ENCODE measurements at regions not wholly inside any gene's neighbourhood (a gene's known extent, or its start where the extent isn't known, plus 50 kb on each side); places are given as distances from the start of the nearest gene placed in this dataset.

DNA sequence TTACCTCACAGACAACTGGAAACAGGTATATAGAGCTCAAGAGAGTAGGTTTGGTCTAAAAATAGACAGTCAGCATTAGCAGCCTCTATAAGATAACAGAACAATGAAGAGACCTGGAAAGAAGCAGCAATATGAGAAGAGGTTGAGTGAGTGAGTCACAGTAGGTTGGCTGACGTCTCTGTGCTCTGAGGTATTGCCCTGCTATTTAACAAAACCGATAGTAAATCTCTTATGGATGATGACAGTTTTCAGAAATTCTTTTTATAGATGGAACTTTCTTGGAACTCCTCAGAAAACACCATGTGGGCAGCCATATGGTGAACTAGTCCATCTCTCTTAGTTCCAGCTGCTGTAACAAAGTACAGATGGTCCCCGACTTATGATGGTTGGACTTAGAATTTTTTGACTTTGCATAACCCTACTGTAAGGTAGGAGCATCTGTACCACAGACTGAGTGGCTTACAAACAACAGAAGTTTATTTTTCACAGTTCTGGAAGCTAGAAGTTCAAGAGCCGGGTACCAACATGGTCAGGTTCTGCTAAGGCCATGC lies 123.5 kb downstream of the MBD2 start:
- Histone ChIP-seq H3K4me3 (ENCODE audit: low read depth, low read length, poor library complexity, severe bottlenecking) (no peak overlapping the region), H3K27ac (ENCODE audit: low read depth, low read length, poor library complexity, severe bottlenecking) (no peak overlapping the region), H3K9me2 (ENCODE audit: insufficient read depth, low read length) (no peaks in the 10 kb centered on the region), H2AFZ (ENCODE audit: low read length) (no peak overlapping the region), H3K4me2 (ENCODE audit: low read length) (no peak overlapping the region), H3K36me3 (ENCODE audit: insufficient read depth, low read length) (no peaks in the 10 kb centered on the region), H3K4me1 (ENCODE audit: insufficient read depth, low read length, poor library complexity, severe bottlenecking) (no peaks in the 10 kb centered on the region), H4K20me1 (ENCODE audit: insufficient read depth, low read length) (no peaks in the 10 kb centered on the region), H3K9me3 (ENCODE audit: low read length) (no peaks in the 10 kb centered on the region), H3K79me2 (ENCODE audit: insufficient read depth, low read depth, low read length) (no peaks in the 10 kb centered on the region)
- intact Hi-C loops (cut with micrococcal nuclease; ENCODE audit: unreplicated experiment), result no loop called here
- no TSS peak for BruUV-seq (replicated peaks)
- ChIA-PET CTCF (ENCODE audit: unreplicated experiment) (no interaction called here), POLR2A (no interaction called here)
- no peak for TF ChIP-seq CTCF (conservative IDR thresholded peaks at IDR 0.05; ENCODE audit: low read length)
- TF ChIP-seq EZH2phosphoT487 (IDR thresholded peaks at IDR 0.05; ENCODE audit: borderline replicate concordance, low read depth, low read length), result no peak
- DNase-seq (ENCODE audit: low spot score), result no peak

GRCh38 chr18:54100466-54100865 lies 124.0 kb downstream of the MBD2 start:
- no peak for DNase-seq (ENCODE audit: low spot score)
- ChIA-PET POLR2A (no interaction called here), CTCF (ENCODE audit: unreplicated experiment) (no interaction called here)
- Histone ChIP-seq H3K9me3 (ENCODE audit: low read length) (no peaks in the 10 kb centered on the region), H3K4me1 (ENCODE audit: insufficient read depth, low read length, poor library complexity, severe bottlenecking) (no peaks in the 10 kb centered on the region), H3K4me2 (ENCODE audit: low read length) (no peak overlapping the region), H3K79me2 (ENCODE audit: insufficient read depth, low read depth, low read length) (no peaks in the 10 kb centered on the region), H2AFZ (ENCODE audit: low read length) (no peak overlapping the region), H3K36me3 (ENCODE audit: insufficient read depth, low read length) (no peaks in the 10 kb centered on the region), H3K9me2 (ENCODE audit: insufficient read depth, low read length) (no peaks in the 10 kb centered on the region), H3K4me3 (ENCODE audit: low read depth, low read length, poor library complexity, severe bottlenecking) (no peak overlapping the region), H3K27ac (ENCODE audit: low read depth, low read length, poor library complexity, severe bottlenecking) (no peak overlapping the region), H4K20me1 (ENCODE audit: insufficient read depth, low read length) (no peaks in the 10 kb centered on the region)
- TF ChIP-seq CTCF (conservative IDR thresholded peaks at IDR 0.05; ENCODE audit: low read length), result no peak
- BruUV-seq (replicated peaks), result no TSS peak
- intact Hi-C loops (cut with micrococcal nuclease; ENCODE audit: unreplicated experiment), result no loop called here

DNA sequence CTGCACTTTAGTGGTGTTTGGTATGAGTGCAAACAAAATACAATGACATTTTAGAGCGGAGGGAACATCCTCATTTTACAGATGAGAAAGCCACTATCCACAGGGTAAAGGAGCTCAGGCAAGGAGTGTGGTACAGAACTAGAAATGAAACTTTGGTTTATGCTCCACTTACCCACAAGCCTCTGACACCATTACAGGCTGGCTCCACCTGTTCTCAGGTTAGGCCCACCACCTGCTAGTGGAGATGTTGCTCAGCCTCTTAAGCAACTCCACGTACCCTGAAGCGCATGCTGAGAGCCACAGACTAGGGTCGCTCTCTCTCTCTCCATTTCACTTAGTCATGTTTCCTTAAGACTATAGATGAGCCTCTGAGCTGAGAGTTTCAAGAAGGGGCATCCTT lies 130.0 kb downstream of the MBD2 start:
- Histone ChIP-seq H4K20me1 (ENCODE audit: insufficient read depth, low read length) (no peaks in the 10 kb centered on the region), H3K36me3 (ENCODE audit: insufficient read depth, low read length) (no peaks in the 10 kb centered on the region), H3K79me2 (ENCODE audit: insufficient read depth, low read depth, low read length) (no peaks in the 10 kb centered on the region), H3K27ac (ENCODE audit: low read depth, low read length, poor library complexity, severe bottlenecking) (no peak overlapping the region), H3K9me3 (ENCODE audit: low read length) (no peaks in the 10 kb centered on the region), H3K4me1 (ENCODE audit: insufficient read depth, low read length, poor library complexity, severe bottlenecking) (no peaks in the 10 kb centered on the region), H2AFZ (ENCODE audit: low read length) (no peak overlapping the region), H3K9me2 (ENCODE audit: insufficient read depth, low read length) (no peaks in the 10 kb centered on the region), H3K4me3 (ENCODE audit: low read depth, low read length, poor library complexity, severe bottlenecking) (no peak overlapping the region), H3K4me2 (ENCODE audit: low read length) (no peak overlapping the region)
- intact Hi-C loops (cut with micrococcal nuclease; ENCODE audit: unreplicated experiment), result no loop called here
- TF ChIP-seq EZH2phosphoT487 (IDR thresholded peaks at IDR 0.05; ENCODE audit: borderline replicate concordance, low read depth, low read length) (no peak), CTCF (conservative IDR thresholded peaks at IDR 0.05; ENCODE audit: low read length) (no peak)
- POLR2A ChIA-PET, result no interaction called here
- BruUV-seq (replicated peaks), result no TSS peak
- no peak for DNase-seq (ENCODE audit: low spot score)
- CTCF ChIA-PET (ENCODE audit: unreplicated experiment), result no interaction called here
